ENCODE measurements at regions not wholly inside any gene's neighbourhood (a gene's known extent, or its start where the extent isn't known, plus 50 kb on each side); places are given as distances from the start of the nearest gene placed in this dataset.

GRCh38 chr12:127161466-127161865 is 1105.5 kb upstream of the TMEM132C start:
- TF ChIP-seq, protein P1, sequence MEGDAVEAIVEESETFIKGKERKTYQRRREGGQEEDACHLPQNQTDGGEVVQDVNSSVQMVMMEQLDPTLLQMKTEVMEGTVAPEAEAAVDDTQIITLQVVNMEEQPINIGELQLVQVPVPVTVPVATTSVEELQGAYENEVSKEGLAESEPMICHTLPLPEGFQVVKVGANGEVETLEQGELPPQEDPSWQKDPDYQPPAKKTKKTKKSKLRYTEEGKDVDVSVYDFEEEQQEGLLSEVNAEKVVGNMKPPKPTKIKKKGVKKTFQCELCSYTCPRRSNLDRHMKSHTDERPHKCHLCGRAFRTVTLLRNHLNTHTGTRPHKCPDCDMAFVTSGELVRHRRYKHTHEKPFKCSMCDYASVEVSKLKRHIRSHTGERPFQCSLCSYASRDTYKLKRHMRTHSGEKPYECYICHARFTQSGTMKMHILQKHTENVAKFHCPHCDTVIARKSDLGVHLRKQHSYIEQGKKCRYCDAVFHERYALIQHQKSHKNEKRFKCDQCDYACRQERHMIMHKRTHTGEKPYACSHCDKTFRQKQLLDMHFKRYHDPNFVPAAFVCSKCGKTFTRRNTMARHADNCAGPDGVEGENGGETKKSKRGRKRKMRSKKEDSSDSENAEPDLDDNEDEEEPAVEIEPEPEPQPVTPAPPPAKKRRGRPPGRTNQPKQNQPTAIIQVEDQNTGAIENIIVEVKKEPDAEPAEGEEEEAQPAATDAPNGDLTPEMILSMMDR (IDR thresholded peaks at IDR 0.05): no peak
- Mint-ChIP-seq H3K4me3 (ENCODE audit: unreplicated experiment) (no peak overlapping the region), H3K4me1 (ENCODE audit: unreplicated experiment) (peaks cover 13% of the 10 kb centered on the region), H3K27me3 (ENCODE audit: unreplicated experiment) (no peaks in the 10 kb centered on the region), H3K27ac (ENCODE audit: unreplicated experiment) (no peak overlapping the region), H3K36me3 (ENCODE audit: unreplicated experiment) (no peaks in the 10 kb centered on the region), H3K9me3 (ENCODE audit: unreplicated experiment) (no peaks in the 10 kb centered on the region)
- peak; percentile 15 for DNase-seq (ENCODE audit: extremely low spot score, unreplicated experiment)

GRCh38 chr12:127162307-127162706 is 1104.7 kb upstream of the TMEM132C start:
- Mint-ChIP-seq H3K36me3 (ENCODE audit: unreplicated experiment) (no peaks in the 10 kb centered on the region), H3K4me3 (ENCODE audit: unreplicated experiment) (no peak overlapping the region), H3K27me3 (ENCODE audit: unreplicated experiment) (no peaks in the 10 kb centered on the region), H3K4me1 (ENCODE audit: unreplicated experiment) (peaks cover 13% of the 10 kb centered on the region), H3K27ac (ENCODE audit: unreplicated experiment) (no peak overlapping the region), H3K9me3 (ENCODE audit: unreplicated experiment) (no peaks in the 10 kb centered on the region)
- peak; percentile 46 for DNase-seq (ENCODE audit: extremely low spot score, unreplicated experiment)
- TF ChIP-seq, protein P1 (IDR thresholded peaks at IDR 0.05): no peak

- TF ChIP-seq, protein P1 (IDR thresholded peaks at IDR 0.05): no peak
- DNase-seq (ENCODE audit: extremely low spot score, unreplicated experiment): peak; percentile 49
- no peaks in the 10 kb centered on the region for H3K27me3 Mint-ChIP-seq (ENCODE audit: unreplicated experiment)
- peak overlapping the region; percentile 38 for H3K27ac Mint-ChIP-seq (ENCODE audit: unreplicated experiment)
- H3K36me3 Mint-ChIP-seq (ENCODE audit: unreplicated experiment): no peaks in the 10 kb centered on the region
- H3K4me1 Mint-ChIP-seq (ENCODE audit: unreplicated experiment): peaks cover 13% of the 10 kb centered on the region
- H3K4me3 Mint-ChIP-seq (ENCODE audit: unreplicated experiment): no peak overlapping the region
- H3K9me3 Mint-ChIP-seq (ENCODE audit: unreplicated experiment): no peaks in the 10 kb centered on the region
Measured at GRCh38 chr12:127162902-127163301, 1104.1 kb upstream of the TMEM132C start.

DNA sequence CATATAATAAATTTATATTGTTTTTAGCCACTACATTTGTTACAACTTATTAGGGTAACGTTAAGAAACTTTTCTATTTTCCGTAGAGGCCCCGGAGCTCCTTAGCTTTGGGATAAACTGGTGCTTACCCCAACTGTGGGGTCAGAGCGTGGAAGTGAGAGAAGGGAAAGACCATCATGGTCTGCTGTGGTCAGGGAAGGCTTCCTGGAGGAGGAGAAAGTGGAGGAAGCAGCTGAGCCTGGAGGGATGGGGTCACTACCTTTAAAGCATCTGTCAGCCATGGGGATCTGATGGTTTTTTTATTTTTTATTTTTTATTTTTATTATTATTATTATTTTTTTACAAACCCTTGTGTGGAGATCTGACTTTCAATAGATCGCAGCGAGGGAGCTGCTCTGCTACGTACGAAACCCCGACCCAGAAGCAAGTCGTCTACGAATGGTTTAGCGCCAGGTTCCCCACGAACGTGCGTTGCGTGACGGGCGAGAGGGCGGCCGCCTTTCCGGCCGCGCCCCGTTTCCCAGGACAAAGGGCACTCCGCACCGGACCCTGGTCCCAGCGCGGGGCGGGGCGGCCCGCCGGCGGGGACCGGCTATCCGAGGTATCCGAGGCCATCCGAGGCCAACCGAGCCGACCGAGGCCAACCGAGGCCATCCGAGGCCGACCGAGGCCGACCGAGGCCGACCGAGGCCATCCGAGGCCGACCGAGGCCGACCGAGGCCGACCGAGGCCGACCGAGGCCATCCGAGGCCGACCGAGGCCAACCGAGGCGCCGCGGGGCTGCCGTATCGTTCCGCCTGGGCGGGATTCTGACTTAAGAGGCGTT is 1101.2 kb upstream of the TMEM132C start:
- DNase-seq (ENCODE audit: extremely low spot score, unreplicated experiment): peak; percentile 92
- Mint-ChIP-seq H3K36me3 (ENCODE audit: unreplicated experiment) (no peaks in the 10 kb centered on the region), H3K27ac (ENCODE audit: unreplicated experiment) (peak overlapping the region; percentile 64), H3K4me1 (ENCODE audit: unreplicated experiment) (peaks cover 11% of the 10 kb centered on the region), H3K27me3 (ENCODE audit: unreplicated experiment) (peaks cover 12% of the 10 kb centered on the region), H3K9me3 (ENCODE audit: unreplicated experiment) (no peaks in the 10 kb centered on the region), H3K4me3 (ENCODE audit: unreplicated experiment) (peak overlapping the region; percentile 64)
- TF ChIP-seq, protein P1 (IDR thresholded peaks at IDR 0.05): no peak

GRCh38 chr12:127169321-127170181 is 1097.4 kb upstream of the TMEM132C start:
- H3K36me3 Mint-ChIP-seq (ENCODE audit: unreplicated experiment): no peaks in the 10 kb centered on the region
- H3K9me3 Mint-ChIP-seq (ENCODE audit: unreplicated experiment): peaks cover 3% of the 10 kb centered on the region
- H3K4me3 Mint-ChIP-seq (ENCODE audit: unreplicated experiment): no peak overlapping the region
- H3K4me1 Mint-ChIP-seq (ENCODE audit: unreplicated experiment): no peaks in the 10 kb centered on the region
- H3K27ac Mint-ChIP-seq (ENCODE audit: unreplicated experiment): no peak overlapping the region
- DNase-seq (ENCODE audit: extremely low spot score, unreplicated experiment): no peak
- TF ChIP-seq, protein P1 (IDR thresholded peaks at IDR 0.05): no peak
- peaks cover 12% of the 10 kb centered on the region for H3K27me3 Mint-ChIP-seq (ENCODE audit: unreplicated experiment)

All from osteocyte (in vitro differentiated cells).